Suprapubic skin (tissue), 4 donors: ENCODE measurements at regions not wholly inside any gene's neighbourhood (a gene's known extent, or its start where the extent isn't known, plus 50 kb on each side); places are given as distances from the start of the nearest gene placed in this dataset.

Experiments
- CTCF ChIP-seq, 2 donors: fragments of 200-600 bp in 1 of 2; fragments of 450-650 bp in 1 of 2; sonication (generic) in 1 of 2; IDR thresholded peaks; one replicate each; pipeline ENCODE4 v1.5.1; 2016 to 2019; ENCODE audit warnings: antibody characterized with exemption in 2 of 2, mild to moderate bottlenecking in 1 of 2, moderate library complexity in 1 of 2
- EP300 ChIP-seq: sonication (generic); formaldehyde crosslinking; IDR thresholded peaks from one replicate; pipeline ENCODE4 v1.6.1; 2017; ENCODE audit warnings: antibody characterized with exemption
- POLR2A ChIP-seq, 2 donors: fragments of 450-650 bp; IDR thresholded peaks; one replicate each; pipeline ENCODE4 v1.6.1; 2017; ENCODE audit warnings: antibody characterized with exemption in 2 of 2, mild to moderate bottlenecking in 2 of 2, moderate library complexity in 2 of 2
- POLR2AphosphoS5 ChIP-seq, 3 donors: sonication (generic); formaldehyde crosslinking; IDR thresholded peaks; one replicate each; pipeline ENCODE4 v1.6.1; 2017; ENCODE audit warnings: antibody characterized with exemption in 3 of 3

- TF ChIP-seq EP300 (no peak), CTCF (IDR thresholded peaks at IDR 0.05) (no peak), POLR2AphosphoS5 (IDR thresholded peaks at IDR 0.05) (no peak), POLR2A (IDR thresholded peaks at IDR 0.05) (no peak)
These were observed 147.5 kb downstream of the CRYBB2 start for GRCh38 chr22:25366876-25367466.
